NCI-H1417 (cell line): ENCODE measurements at regions not wholly inside any gene's neighbourhood (a gene's known extent, or its start where the extent isn't known, plus 50 kb on each side); places are given as distances from the start of the nearest gene placed in this dataset.
"Not testable (repeated sequence)": the region's sequence is repeated elsewhere in the genome, so short reads cannot be mapped to it uniquely, and the experiment has no call there.

Source experiments
- DNase-seq, 3 experiments: peaks; one replicate each; lab custom pipeline; 2025; lab: John Stamatoyannopoulos, UW

GRCh38 chr6:166806217-166806838, 150.0 kb downstream of the RNASET2 start:
- no peak for DNase-seq

GRCh38 chr6:166803471-166803870, 152.9 kb downstream of the RNASET2 start:
- DNase-seq: no peak

- no peak for DNase-seq
These were observed 153.9 kb downstream of the RNASET2 start for GRCh38 chr6:166802401-166802800.

- no peak for DNase-seq
These were observed 156.2 kb downstream of the RNASET2 start for GRCh38 chr6:166800137-166800536.

- no peak for DNase-seq
These were observed 157.7 kb downstream of the RNASET2 start for GRCh38 chr6:166798652-166799051.

GRCh38 chr6:166796610-166797009, 159.7 kb downstream of the RNASET2 start:
- DNase-seq: no peak

GRCh38 chr6:166795879-166796278, 160.5 kb downstream of the RNASET2 start:
- DNase-seq: no peak

GRCh38 chr6:166790808-166791207, 163.8 kb upstream of the RPS6KA2 start:
- DNase-seq: not testable (repeated sequence)

- not testable (repeated sequence) for DNase-seq
These were observed 161.9 kb upstream of the RPS6KA2 start for GRCh38 chr6:166788846-166789529.

- DNase-seq: peak; percentile 40 to 92 (median 82)
These were observed 159.7 kb upstream of the RPS6KA2 start for GRCh38 chr6:166786704-166787293.

GRCh38 chr6:166785131-166785530, 158.1 kb upstream of the RPS6KA2 start:
- no peak for DNase-seq

- no peak for DNase-seq
These were observed 157.6 kb upstream of the RPS6KA2 start for GRCh38 chr6:166784691-166785090.

GRCh38 chr6:166782520-166782919, 155.5 kb upstream of the RPS6KA2 start:
- no peak for DNase-seq

GRCh38 chr6:166781331-166781730, 154.3 kb upstream of the RPS6KA2 start:
- no peak for DNase-seq

- no peak for DNase-seq
These were observed 153.1 kb upstream of the RPS6KA2 start for GRCh38 chr6:166779963-166780683.

GRCh38 chr6:166779381-166779780, 152.3 kb upstream of the RPS6KA2 start:
- no peak for DNase-seq

GRCh38 chr6:166778776-166779175, 151.7 kb upstream of the RPS6KA2 start:
- no peak for DNase-seq

- DNase-seq: no peak
These were observed 151.0 kb upstream of the RPS6KA2 start for GRCh38 chr6:166778046-166778445.

GRCh38 chr6:166777096-166777630, 150.1 kb upstream of the RPS6KA2 start:
- DNase-seq: no peak

- no peak for DNase-seq
These were observed 149.5 kb upstream of the RPS6KA2 start for GRCh38 chr6:166776571-166776970.

GRCh38 chr6:166775923-166776220, 148.8 kb upstream of the RPS6KA2 start:
- DNase-seq: no peak

- peak; percentile 72 to 93 (median 77) for DNase-seq
These were observed 148.3 kb upstream of the RPS6KA2 start for GRCh38 chr6:166775180-166775922.
